ENCODE measurements at regions not wholly inside any gene's neighbourhood (a gene's known extent, or its start where the extent isn't known, plus 50 kb on each side); places are given as distances from the start of the nearest gene placed in this dataset.

DNA sequence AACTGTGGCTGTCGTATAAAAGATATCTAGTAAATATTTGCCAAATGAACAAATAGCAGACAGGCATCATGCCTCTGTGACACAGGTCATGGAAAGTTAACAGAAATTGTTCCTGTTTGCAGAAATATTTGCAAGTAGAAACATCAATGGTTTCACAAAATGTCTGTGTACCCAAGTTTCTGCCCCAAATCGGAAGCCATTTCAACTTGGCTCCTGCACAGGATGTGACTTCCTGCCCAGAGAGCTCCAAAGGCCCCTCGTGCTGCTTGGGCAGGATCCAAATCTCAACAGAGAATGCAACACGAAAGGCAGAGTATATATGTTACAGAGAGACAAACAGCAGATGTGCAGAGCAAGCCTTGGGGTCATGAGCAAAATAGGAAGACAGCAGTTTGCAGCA, 95.5 kb upstream of the SERP2 start:
- Mint-ChIP-seq H3K9me3 (ENCODE audit: low read depth) (peaks cover 5% of the 10 kb centered on the region), H3K36me3 (ENCODE audit: low read depth) (peaks cover 5% of the 10 kb centered on the region), H3K27me3 (peaks cover 8% of the 10 kb centered on the region), H3K27ac (no peak overlapping the region), H3K4me1 (peaks cover 46% of the 10 kb centered on the region), H3K4me3 (no peak overlapping the region)
- no peak for DNase-seq
- no peak for ATAC-seq
- POLR2A ChIA-PET, result no interaction called here
- CTCF ChIA-PET, result interaction anchor here (0.7 to 1.5 kb wide), 3 partner anchors 11 to 87 kb away, joined by 3 read pairs; no protein-coding TSS in a partner anchor
- intact Hi-C loops (cut with DNase I, micrococcal nuclease), result loop anchor here in 1 of 2 experiments (10.0 kb wide), 1 partner anchor 1233 kb away; no protein-coding TSS in a partner anchor

DNA sequence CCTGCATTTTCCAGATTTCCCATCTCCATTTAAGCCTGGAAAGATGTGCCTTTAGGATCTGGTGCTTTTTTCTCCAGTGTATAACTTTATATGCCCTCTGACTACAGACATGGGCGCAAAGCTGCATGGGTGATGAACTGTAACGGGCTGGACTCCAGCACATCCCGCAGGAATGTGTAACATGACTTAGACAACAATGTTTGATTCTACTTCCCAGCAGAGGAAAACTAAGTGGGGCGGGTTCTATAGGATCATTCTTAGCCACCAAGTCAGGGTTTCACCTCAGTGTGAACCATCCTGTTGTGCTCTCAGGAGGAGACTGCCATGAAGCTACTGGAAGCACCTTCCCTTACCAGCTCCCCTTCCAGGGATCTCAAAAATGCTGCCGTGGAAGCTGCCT, 93.2 kb upstream of the SERP2 start:
- no peaks in the 10 kb centered on the region for H3K36me3 Mint-ChIP-seq (ENCODE audit: low read depth)
- H3K27me3 Mint-ChIP-seq, result peaks cover 20% of the 10 kb centered on the region
- ChIA-PET CTCF (interaction anchor here (0.7 kb wide), 1 partner anchor 11 kb away, joined by 3 read pairs; no protein-coding TSS in a partner anchor), POLR2A (no interaction called here)
- no peak for ATAC-seq
- intact Hi-C loops (cut with DNase I, micrococcal nuclease), result no loop called here
- peaks cover 25% of the 10 kb centered on the region for H3K4me1 Mint-ChIP-seq
- DNase-seq, result no peak
- H3K4me3 Mint-ChIP-seq, result no peak overlapping the region
- peaks cover 4% of the 10 kb centered on the region for H3K9me3 Mint-ChIP-seq (ENCODE audit: low read depth)
- no peak overlapping the region for H3K27ac Mint-ChIP-seq

DNA sequence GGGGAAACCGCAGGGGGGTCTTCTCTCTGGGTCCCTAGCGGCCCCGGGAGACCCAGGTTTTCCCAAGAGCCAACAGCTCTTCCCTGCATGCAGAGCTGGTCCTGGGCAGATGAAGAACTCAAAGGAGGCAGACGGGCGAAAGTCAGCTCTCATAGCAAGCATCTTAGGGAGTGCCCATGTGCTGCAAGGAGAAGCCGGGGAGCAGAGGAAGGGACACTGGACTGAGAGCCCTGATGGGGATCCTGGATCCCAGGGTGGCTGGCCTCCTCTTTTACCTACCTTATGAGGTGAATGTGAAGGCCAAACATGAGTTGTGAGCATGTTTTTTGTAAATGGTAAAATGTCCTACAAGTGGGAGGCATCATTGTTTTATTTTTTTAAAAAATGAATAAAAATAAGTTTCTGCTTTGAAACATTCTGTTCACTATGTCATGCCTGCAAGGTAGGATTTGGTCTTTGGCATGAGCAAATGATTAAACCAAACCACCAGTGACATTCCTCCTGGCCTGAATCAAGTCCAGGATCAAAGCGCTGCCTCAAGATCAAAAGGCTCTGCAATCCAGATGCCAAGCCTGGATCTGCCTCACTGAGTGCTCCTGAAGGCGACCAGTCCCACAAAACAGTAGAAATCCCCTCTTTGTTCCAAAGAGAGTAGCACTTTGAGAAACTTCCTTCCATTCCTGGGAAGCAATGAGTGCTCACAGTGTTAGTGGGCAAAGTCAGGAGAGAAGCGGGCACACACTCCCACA, 92.2 kb upstream of the SERP2 start:
- Mint-ChIP-seq H3K27ac (no peak overlapping the region), H3K4me1 (peaks cover 18% of the 10 kb centered on the region), H3K36me3 (ENCODE audit: low read depth) (no peaks in the 10 kb centered on the region), H3K9me3 (ENCODE audit: low read depth) (no peaks in the 10 kb centered on the region), H3K27me3 (peaks cover 26% of the 10 kb centered on the region), H3K4me3 (no peak overlapping the region)
- POLR2A ChIA-PET, result no interaction called here
- CTCF ChIA-PET, result interaction anchor here (0.7 kb wide), 1 partner anchor 12 kb away, joined by 3 read pairs; no protein-coding TSS in a partner anchor
- DNase-seq (no peak), ATAC-seq (no peak)
- intact Hi-C loops (cut with DNase I, micrococcal nuclease), result no loop called here

DNA sequence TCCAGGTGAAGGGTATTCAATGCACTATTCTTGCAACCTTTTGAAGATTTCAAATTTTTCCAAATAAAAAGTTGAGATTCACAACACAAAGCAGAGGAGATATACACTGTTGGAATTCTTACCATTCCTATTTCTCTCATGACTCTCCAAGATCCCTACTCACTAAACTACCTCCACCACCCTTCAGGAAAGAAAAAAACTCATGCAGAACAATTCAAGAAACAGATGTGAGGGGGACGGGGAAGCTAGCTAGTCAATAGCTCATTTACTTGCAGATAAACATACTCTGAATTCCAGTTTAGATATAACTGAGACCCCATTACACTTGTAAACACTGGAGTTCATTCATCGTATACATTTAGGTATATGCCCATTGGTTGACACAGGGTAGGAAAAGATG, 90.0 kb upstream of the SERP2 start:
- Mint-ChIP-seq H3K27ac (no peak overlapping the region), H3K9me3 (ENCODE audit: low read depth) (no peaks in the 10 kb centered on the region), H3K36me3 (ENCODE audit: low read depth) (no peaks in the 10 kb centered on the region), H3K4me3 (no peak overlapping the region), H3K4me1 (peaks cover 7% of the 10 kb centered on the region), H3K27me3 (peaks cover 30% of the 10 kb centered on the region)
- DNase-seq, result no peak
- POLR2A ChIA-PET, result no interaction called here
- intact Hi-C loops (cut with DNase I, micrococcal nuclease), result no loop called here
- CTCF ChIA-PET, result no interaction called here
- no peak for ATAC-seq

DNA sequence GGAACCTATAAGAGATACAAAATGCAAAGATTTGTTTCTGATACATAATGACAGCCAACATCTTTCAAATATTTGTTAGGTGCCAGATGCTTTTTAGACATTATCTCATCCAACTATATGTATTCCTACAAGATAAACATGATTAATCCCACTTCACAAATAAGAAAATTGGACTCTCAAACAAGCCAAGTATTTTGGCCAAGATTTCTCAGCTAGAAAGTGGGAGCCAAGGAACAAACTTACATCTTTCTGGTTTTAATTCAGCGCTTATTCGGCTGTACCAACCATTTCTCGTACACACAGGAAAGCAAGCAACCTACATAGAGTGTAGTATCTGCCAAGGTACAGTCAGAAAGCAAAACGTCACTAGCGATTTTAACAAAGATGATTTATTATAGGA, 85.7 kb upstream of the SERP2 start:
- intact Hi-C loops (cut with DNase I, micrococcal nuclease), result no loop called here
- peaks cover 37% of the 10 kb centered on the region for H3K27me3 Mint-ChIP-seq
- ChIA-PET POLR2A (no interaction called here), CTCF (no interaction called here)
- peaks cover 7% of the 10 kb centered on the region for H3K4me1 Mint-ChIP-seq
- ATAC-seq, result no peak
- H3K9me3 Mint-ChIP-seq (ENCODE audit: low read depth), result no peaks in the 10 kb centered on the region
- no peak overlapping the region for H3K4me3 Mint-ChIP-seq
- DNase-seq, result no peak
- H3K36me3 Mint-ChIP-seq (ENCODE audit: low read depth), result no peaks in the 10 kb centered on the region
- H3K27ac Mint-ChIP-seq, result no peak overlapping the region

DNA sequence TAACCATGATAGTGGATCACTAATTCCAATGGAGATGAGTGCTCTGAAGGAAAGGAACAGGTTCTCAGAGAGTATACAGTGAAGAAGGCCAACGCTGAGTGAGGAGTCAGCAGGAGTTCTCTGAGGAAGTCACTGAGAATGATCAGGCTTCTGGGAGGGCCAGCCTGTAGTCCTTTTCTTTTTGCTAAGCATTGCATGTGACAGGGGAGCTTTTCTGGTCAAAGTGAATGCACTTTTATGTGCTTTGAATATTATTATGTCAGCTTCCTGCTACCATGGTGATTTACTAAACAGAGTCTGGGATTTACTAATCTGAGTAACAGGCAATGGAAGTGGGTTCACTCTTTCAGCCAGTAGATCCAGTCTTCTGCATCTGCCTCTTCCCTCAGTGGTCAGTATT, 81.1 kb upstream of the SERP2 start:
- H3K4me3 Mint-ChIP-seq, result no peak overlapping the region
- peaks cover 19% of the 10 kb centered on the region for H3K27me3 Mint-ChIP-seq
- H3K27ac Mint-ChIP-seq, result no peak overlapping the region
- ChIA-PET CTCF (no interaction called here), POLR2A (no interaction called here)
- ATAC-seq (peak; percentile 20), DNase-seq (no peak)
- no peaks in the 10 kb centered on the region for H3K9me3 Mint-ChIP-seq (ENCODE audit: low read depth)
- H3K36me3 Mint-ChIP-seq (ENCODE audit: low read depth), result no peaks in the 10 kb centered on the region
- intact Hi-C loops (cut with DNase I, micrococcal nuclease), result loop anchor here (2.0 kb wide), 1 partner anchor 18 kb away; no protein-coding TSS in a partner anchor
- H3K4me1 Mint-ChIP-seq, result peaks cover 27% of the 10 kb centered on the region

DNA sequence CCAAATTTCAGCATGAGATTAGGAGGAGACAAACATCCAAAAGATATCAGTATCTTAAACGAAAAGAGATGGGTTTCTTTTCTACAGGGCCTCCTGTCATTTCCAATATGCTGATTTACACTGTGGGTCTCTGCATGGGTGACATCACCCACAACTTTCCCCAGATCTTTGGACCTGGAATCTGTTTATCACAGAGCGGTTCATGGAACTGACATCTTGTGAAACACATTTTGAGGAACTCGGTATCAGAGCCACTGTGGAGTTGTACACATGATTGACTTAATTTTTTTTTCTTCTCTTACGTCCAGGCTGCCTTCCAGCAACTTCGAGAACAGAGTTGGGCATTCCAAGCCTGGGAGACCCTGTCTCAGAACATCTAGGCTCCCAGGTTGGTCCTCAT, 80.2 kb upstream of the SERP2 start:
- ATAC-seq (no peak), DNase-seq (no peak)
- Mint-ChIP-seq H3K9me3 (ENCODE audit: low read depth) (no peaks in the 10 kb centered on the region), H3K4me1 (peaks cover 27% of the 10 kb centered on the region), H3K36me3 (ENCODE audit: low read depth) (no peaks in the 10 kb centered on the region), H3K27ac (peak overlapping the region; percentile 49), H3K4me3 (no peak overlapping the region), H3K27me3 (peaks cover 19% of the 10 kb centered on the region)
- intact Hi-C loops (cut with DNase I, micrococcal nuclease), result loop anchor here (2.0 kb wide), 1 partner anchor 19 kb away; no protein-coding TSS in a partner anchor
- POLR2A ChIA-PET, result no interaction called here
- CTCF ChIA-PET, result no interaction called here

DNA sequence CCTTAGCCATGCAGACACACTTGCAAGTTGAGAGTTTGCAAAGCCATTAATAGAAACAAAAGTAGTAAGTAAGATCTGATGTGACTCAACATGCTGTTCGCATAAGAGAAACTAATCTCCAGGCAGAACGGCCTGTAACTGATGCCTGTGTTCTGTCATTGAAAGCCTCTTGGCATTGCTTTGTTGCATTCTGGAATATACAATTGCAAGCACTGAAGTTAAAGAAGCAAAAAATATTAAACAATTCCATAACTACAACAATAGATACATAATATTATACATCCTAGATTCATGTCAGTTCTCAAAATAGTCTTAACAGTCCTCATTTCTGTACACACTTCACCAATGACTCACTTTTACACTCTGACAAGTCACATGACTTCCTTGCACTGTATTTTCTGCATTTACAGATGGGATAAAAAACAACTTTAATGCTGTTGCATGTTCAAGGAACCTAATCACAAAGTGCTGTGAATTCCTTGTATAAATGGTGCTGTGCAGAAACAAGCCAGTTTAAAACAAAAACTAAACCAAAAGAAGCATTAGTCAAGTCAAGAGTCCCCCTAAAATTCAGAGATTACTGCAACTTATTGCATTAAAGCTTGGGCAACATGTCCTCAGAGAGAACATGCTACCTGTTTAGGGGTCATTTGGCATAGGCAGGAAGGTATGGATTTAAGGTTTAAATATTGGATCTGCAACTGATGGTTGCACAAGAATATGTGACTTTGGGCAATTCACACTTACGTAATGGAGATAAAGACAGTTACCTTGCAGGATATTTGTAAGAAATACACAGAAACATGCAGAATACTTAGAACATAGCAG, 79.5 kb upstream of the SERP2 start:
- ChIA-PET POLR2A (no interaction called here), CTCF (no interaction called here)
- Mint-ChIP-seq H3K9me3 (ENCODE audit: low read depth) (no peaks in the 10 kb centered on the region), H3K4me1 (peaks cover 27% of the 10 kb centered on the region), H3K36me3 (ENCODE audit: low read depth) (no peaks in the 10 kb centered on the region), H3K27me3 (peaks cover 21% of the 10 kb centered on the region), H3K27ac (peak overlapping the region; percentile 49), H3K4me3 (no peak overlapping the region)
- DNase-seq (no peak), ATAC-seq (peak; percentile 94)
- intact Hi-C loops (cut with DNase I, micrococcal nuclease), result loop anchor here (1.0 to 2.0 kb wide), 2 partner anchors 19 to 35 kb away; no protein-coding TSS in a partner anchor

DNA sequence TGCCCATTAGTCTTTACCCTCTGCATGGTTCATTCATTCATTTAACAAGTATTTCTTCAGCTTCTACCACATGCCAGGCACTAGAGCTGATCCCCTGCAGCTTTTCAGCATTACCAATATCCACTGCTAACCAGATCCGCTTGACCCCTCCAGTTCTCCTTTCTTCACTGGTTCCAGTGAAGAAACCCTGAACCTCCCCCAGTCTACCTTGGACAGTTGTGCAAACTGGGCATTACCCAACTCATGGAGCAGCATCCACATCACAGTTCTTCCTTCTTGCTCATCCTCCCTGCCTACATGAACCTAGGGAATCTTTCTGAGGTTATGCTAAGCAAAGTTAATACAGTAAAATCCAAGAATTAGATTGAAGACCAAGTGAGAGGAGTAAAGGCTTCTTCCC, 78.7 kb upstream of the SERP2 start:
- DNase-seq (no peak), ATAC-seq (no peak)
- no peaks in the 10 kb centered on the region for H3K9me3 Mint-ChIP-seq (ENCODE audit: low read depth)
- H3K36me3 Mint-ChIP-seq (ENCODE audit: low read depth), result no peaks in the 10 kb centered on the region
- POLR2A ChIA-PET, result no interaction called here
- intact Hi-C loops (cut with DNase I, micrococcal nuclease), result loop anchor here in 1 of 2 experiments (1.0 kb wide), 1 partner anchor 36 kb away; no protein-coding TSS in a partner anchor
- peaks cover 18% of the 10 kb centered on the region for H3K27me3 Mint-ChIP-seq
- no peak overlapping the region for H3K27ac Mint-ChIP-seq
- H3K4me1 Mint-ChIP-seq, result peaks cover 27% of the 10 kb centered on the region
- H3K4me3 Mint-ChIP-seq, result no peak overlapping the region
- CTCF ChIA-PET, result no interaction called here

DNA sequence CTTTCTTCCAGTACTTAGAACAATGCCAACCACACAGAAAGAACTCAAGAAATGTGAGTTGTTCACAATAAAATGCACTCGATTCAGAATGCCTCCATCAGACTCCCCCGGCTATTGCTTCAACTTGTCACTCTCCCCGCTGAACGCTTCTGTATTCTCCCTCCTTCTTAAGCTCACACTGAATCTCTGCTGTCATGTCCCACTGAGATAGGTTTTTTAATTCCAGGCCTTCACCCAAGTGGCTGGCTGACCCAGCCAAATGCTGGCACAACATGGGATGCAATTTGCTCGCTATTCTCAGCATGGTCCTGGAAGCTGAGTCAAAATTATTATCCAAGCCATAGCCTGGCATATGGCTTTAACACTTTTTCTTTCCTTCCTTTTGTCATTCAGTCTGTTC, 76.8 kb upstream of the SERP2 start:
- intact Hi-C loops (cut with DNase I, micrococcal nuclease), result no loop called here

DNA sequence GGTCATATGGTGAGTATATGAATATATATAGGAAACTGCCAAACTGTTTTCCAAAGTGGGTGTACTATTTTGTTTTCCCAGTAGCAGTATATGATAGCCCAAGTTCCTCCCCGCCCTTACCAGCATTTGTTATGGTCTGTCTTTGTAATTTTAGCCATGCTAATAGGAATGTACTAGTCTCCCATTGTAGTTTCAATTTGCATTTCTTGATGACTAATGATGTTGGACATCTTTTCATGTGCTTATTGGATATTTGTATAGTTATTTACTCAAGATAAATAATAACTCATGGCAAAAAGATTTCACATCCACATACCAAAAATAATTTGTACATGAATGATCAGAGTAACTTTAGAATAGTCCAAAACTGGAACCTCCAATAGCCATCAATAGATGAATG, 75.3 kb upstream of the SERP2 start:
- no peak for ATAC-seq
- ChIA-PET CTCF (no interaction called here), POLR2A (no interaction called here)
- no peak overlapping the region for H3K27ac Mint-ChIP-seq
- no peak for DNase-seq
- H3K9me3 Mint-ChIP-seq (ENCODE audit: low read depth), result no peaks in the 10 kb centered on the region
- intact Hi-C loops (cut with DNase I, micrococcal nuclease), result no loop called here
- no peaks in the 10 kb centered on the region for H3K36me3 Mint-ChIP-seq (ENCODE audit: low read depth)
- no peak overlapping the region for H3K4me3 Mint-ChIP-seq
- H3K4me1 Mint-ChIP-seq, result peaks cover 38% of the 10 kb centered on the region
- peaks cover 16% of the 10 kb centered on the region for H3K27me3 Mint-ChIP-seq

More for the DNA sequence above, 76.8 kb upstream of the SERP2 start:
- Mint-ChIP-seq H3K36me3 (ENCODE audit: low read depth) (no peaks in the 10 kb centered on the region), H3K4me3 (no peak overlapping the region), H3K27me3 (peaks cover 16% of the 10 kb centered on the region), H3K4me1 (peaks cover 44% of the 10 kb centered on the region), H3K27ac (no peak overlapping the region), H3K9me3 (ENCODE audit: low read depth) (no peaks in the 10 kb centered on the region)
- POLR2A ChIA-PET, result no interaction called here
- CTCF ChIA-PET, result interaction anchor here (1.0 kb wide), 1 partner anchor 79 kb away, joined by 3 read pairs; no protein-coding TSS in a partner anchor
- DNase-seq, result no peak
- no peak for ATAC-seq

Data from activated CD4-positive, alpha-beta T cell treated with anti-CD3 and anti-CD28 coated beads for 36 hours (primary cell).